RWPE2 (cell line): ENCODE measurements at regions not wholly inside any gene's neighbourhood (a gene's known extent, or its start where the extent isn't known, plus 50 kb on each side); places are given as distances from the start of the nearest gene placed in this dataset.

Experiments
- ATAC-seq: fragments of 200-7000 bp; cut with Tn5 transposase; 3 replicates; pipeline ENCODE4 v1.9.1; 2021; ENCODE audit warnings: low read depth
- DNase-seq: peaks from one replicate; pipeline ENCODE4 v3.0.0-alpha.2; 2020; ENCODE audit warnings: low spot score
- H3K27ac ChIP-seq: fragments of 450-650 bp; 2 replicates; pipeline ENCODE4 v1.5.1; 2017; ENCODE audit warnings: mild to moderate bottlenecking; ENCODE audit not compliant: poor library complexity, severe bottlenecking
- H3K27me3 ChIP-seq: fragments of 250-450 bp; sonication (Bioruptor Pico); 2 replicates; pipeline ENCODE4 v1.5.1; 2021; ENCODE audit warnings: mild to moderate bottlenecking, moderate library complexity; ENCODE audit not compliant: insufficient read depth, poor library complexity, severe bottlenecking
- H3K36me3 ChIP-seq: fragments of 250-450 bp; sonication (Bioruptor Pico); 2 replicates; pipeline ENCODE4 v1.5.1; 2020; ENCODE audit warnings: low read depth, mild to moderate bottlenecking, moderate library complexity
- H3K4me1 ChIP-seq: fragments of 250-450 bp; sonication (Bioruptor Pico); 2 replicates; pipeline ENCODE4 v1.5.1; 2021; ENCODE audit warnings: mild to moderate bottlenecking, moderate library complexity; ENCODE audit not compliant: insufficient read depth, poor library complexity, severe bottlenecking
- H3K4me3 ChIP-seq: fragments of 250-450 bp; sonication (Bioruptor Pico); 2 replicates; pipeline ENCODE4 v1.5.1; 2021; ENCODE audit warnings: mild to moderate bottlenecking, moderate library complexity; ENCODE audit not compliant: severe bottlenecking
- H3K9me3 ChIP-seq: fragments of 250-450 bp; sonication (Bioruptor Pico); 2 replicates; pipeline ENCODE4 v1.5.1; 2021; ENCODE audit warnings: mild to moderate bottlenecking, moderate library complexity; ENCODE audit not compliant: severe bottlenecking
- CTCF ChIP-seq: fragments of 450-650 bp; IDR thresholded peaks from one replicate; pipeline ENCODE4 v1.5.1; 2017; ENCODE audit warnings: mild to moderate bottlenecking, moderate library complexity; ENCODE audit not compliant: poor library complexity, severe bottlenecking

GRCh38 chr2:30351116-30351515, 95.9 kb upstream of the LCLAT1 start:
- ATAC-seq (no peak), DNase-seq (no peak)
- Histone ChIP-seq H3K9me3 (no peaks in the 10 kb centered on the region), H3K27me3 (no peaks in the 10 kb centered on the region), H3K27ac (no peak overlapping the region), H3K4me1 (no peaks in the 10 kb centered on the region), H3K4me3 (no peak overlapping the region), H3K36me3 (no peaks in the 10 kb centered on the region)
- no peak for TF ChIP-seq CTCF

- H3K4me3 ChIP-seq = no peak overlapping the region
- no peaks in the 10 kb centered on the region for H3K9me3 ChIP-seq
- no peaks in the 10 kb centered on the region for H3K27me3 ChIP-seq
- no peaks in the 10 kb centered on the region for H3K36me3 ChIP-seq
- H3K4me1 ChIP-seq = no peaks in the 10 kb centered on the region
- ATAC-seq (no peak), DNase-seq (no peak)
- no peak overlapping the region for H3K27ac ChIP-seq
- no peak for TF ChIP-seq CTCF
Observed at GRCh38 chr2:30351949-30352348, 95.1 kb upstream of the LCLAT1 start.

- Histone ChIP-seq H3K4me3 (no peak overlapping the region), H3K36me3 (no peaks in the 10 kb centered on the region), H3K4me1 (no peaks in the 10 kb centered on the region), H3K27ac (no peak overlapping the region), H3K9me3 (no peaks in the 10 kb centered on the region), H3K27me3 (no peaks in the 10 kb centered on the region)
- ATAC-seq = no peak
- TF ChIP-seq CTCF = no peak
- no peak for DNase-seq
Observed at GRCh38 chr2:30354150-30354549, 92.9 kb upstream of the LCLAT1 start.

- no peaks in the 10 kb centered on the region for H3K4me1 ChIP-seq
- no peak for TF ChIP-seq CTCF
- DNase-seq = no peak
- H3K36me3 ChIP-seq = no peaks in the 10 kb centered on the region
- H3K27ac ChIP-seq = no peak overlapping the region
- H3K9me3 ChIP-seq = no peaks in the 10 kb centered on the region
- no peaks in the 10 kb centered on the region for H3K27me3 ChIP-seq
- H3K4me3 ChIP-seq = no peak overlapping the region
- ATAC-seq = no peak
Observed at GRCh38 chr2:30354621-30355020, 92.4 kb upstream of the LCLAT1 start.

- Histone ChIP-seq H3K4me1 (no peaks in the 10 kb centered on the region), H3K36me3 (no peaks in the 10 kb centered on the region), H3K9me3 (no peaks in the 10 kb centered on the region), H3K27me3 (no peaks in the 10 kb centered on the region), H3K27ac (no peak overlapping the region), H3K4me3 (no peak overlapping the region)
- ATAC-seq = no peak
- no peak for DNase-seq
- TF ChIP-seq CTCF = no peak
Observed at GRCh38 chr2:30355306-30355705, 91.7 kb upstream of the LCLAT1 start.
